ENCODE measurements at regions not wholly inside any gene's neighbourhood (a gene's known extent, or its start where the extent isn't known, plus 50 kb on each side); places are given as distances from the start of the nearest gene placed in this dataset.
"Not testable (repeated sequence)": the region's sequence is repeated elsewhere in the genome, so short reads cannot be mapped to it uniquely, and the experiment has no call there.

GRCh38 chr6:48959251-48960060, 503.6 kb downstream of the MMUT start:
- Histone ChIP-seq H3K4me3 (ENCODE audit: low read length) (no peak overlapping the region), H3K27ac (ENCODE audit: low read length) (no peak overlapping the region), H3K27me3 (ENCODE audit: control insufficient read depth, insufficient read depth, low read length) (no peaks in the 10 kb centered on the region), H3K9me3 (ENCODE audit: control insufficient read depth, insufficient read depth, low read length) (no peaks in the 10 kb centered on the region), H3K36me3 (ENCODE audit: control insufficient read depth, insufficient read depth, low read length) (no peaks in the 10 kb centered on the region), H3K4me1 (ENCODE audit: control insufficient read depth, insufficient read depth, low read length) (no peaks in the 10 kb centered on the region)
- 87% methylated on average over 4 of the region's 6 CpGs for WGBS (ENCODE audit: insufficient coverage)
- ATAC-seq (no peak), DNase-seq (no peak)
- intact Hi-C loops (cut with micrococcal nuclease): no loop called here
- H3K9me3 Mint-ChIP-seq: peaks cover 14 to 17% of the 10 kb centered on the region in 2 donors
- TF ChIP-seq CTCF (IDR thresholded peaks at IDR 0.05): no peak
- H3K27me3 Mint-ChIP-seq (ENCODE audit: low read depth in 2 of 2): no peaks in the 10 kb centered on the region
- no peak overlapping the region for H3K27ac Mint-ChIP-seq
- H3K36me3 Mint-ChIP-seq: no peaks in the 10 kb centered on the region
- H3K4me3 Mint-ChIP-seq: no peak overlapping the region
- no peaks in the 10 kb centered on the region for H3K4me1 Mint-ChIP-seq

GRCh38 chr6:48957781-48958180, 505.3 kb downstream of the MMUT start:
- ATAC-seq: no peak
- no peaks in the 10 kb centered on the region for H3K27me3 ChIP-seq (ENCODE audit: control insufficient read depth, insufficient read depth, low read length)
- Mint-ChIP-seq H3K4me3 (no peak overlapping the region), H3K4me1 (no peaks in the 10 kb centered on the region), H3K27ac (no peak overlapping the region), H3K36me3 (peaks cover 6% of the 10 kb centered on the region), H3K27me3 (ENCODE audit: low read depth in 2 of 2) (no peaks in the 10 kb centered on the region), H3K9me3 (peaks cover 16 to 27% of the 10 kb centered on the region in 2 donors)
- no peak overlapping the region for H3K4me3 ChIP-seq (ENCODE audit: low read length)
- no peak for TF ChIP-seq CTCF (IDR thresholded peaks at IDR 0.05)
- H3K27ac ChIP-seq (ENCODE audit: low read length): no peak overlapping the region
- no peaks in the 10 kb centered on the region for H3K4me1 ChIP-seq (ENCODE audit: control insufficient read depth, insufficient read depth, low read length)
- no peak for DNase-seq
- intact Hi-C loops (cut with micrococcal nuclease): no loop called here
- H3K9me3 ChIP-seq (ENCODE audit: control insufficient read depth, insufficient read depth, low read length): no peaks in the 10 kb centered on the region
- H3K36me3 ChIP-seq (ENCODE audit: control insufficient read depth, insufficient read depth, low read length): no peaks in the 10 kb centered on the region
- WGBS (ENCODE audit: insufficient coverage): 83% methylated on average over 5 of the region's 5 CpGs

- peaks cover 17 to 23% of the 10 kb centered on the region in 2 donors for H3K9me3 Mint-ChIP-seq
- no peak for ATAC-seq
- H3K27ac Mint-ChIP-seq: no peak overlapping the region
- H3K4me1 Mint-ChIP-seq: no peaks in the 10 kb centered on the region
- H3K27me3 Mint-ChIP-seq (ENCODE audit: low read depth in 2 of 2): no peaks in the 10 kb centered on the region
- Histone ChIP-seq H3K4me1 (ENCODE audit: control insufficient read depth, insufficient read depth, low read length) (no peaks in the 10 kb centered on the region), H3K27me3 (ENCODE audit: control insufficient read depth, insufficient read depth, low read length) (no peaks in the 10 kb centered on the region), H3K36me3 (ENCODE audit: control insufficient read depth, insufficient read depth, low read length) (no peaks in the 10 kb centered on the region), H3K9me3 (ENCODE audit: control insufficient read depth, insufficient read depth, low read length) (peaks cover 2% of the 10 kb centered on the region), H3K27ac (ENCODE audit: low read length) (no peak overlapping the region), H3K4me3 (ENCODE audit: low read length) (no peak overlapping the region)
- H3K4me3 Mint-ChIP-seq: no peak overlapping the region
- intact Hi-C loops (cut with micrococcal nuclease): no loop called here
- TF ChIP-seq CTCF (IDR thresholded peaks at IDR 0.05): no peak
- DNase-seq: no peak
- 100% methylated on average over 2 of the region's 2 CpGs for WGBS (ENCODE audit: insufficient coverage)
- peaks cover 6% of the 10 kb centered on the region for H3K36me3 Mint-ChIP-seq
Observed at GRCh38 chr6:48951917-48952316, 511.1 kb downstream of the MMUT start.

GRCh38 chr6:48944276-48944675, 518.8 kb downstream of the MMUT start:
- H3K4me1 ChIP-seq (ENCODE audit: control insufficient read depth, insufficient read depth, low read length); H3K4me1 Mint-ChIP-seq; H3K36me3 ChIP-seq (ENCODE audit: control insufficient read depth, insufficient read depth, low read length); H3K9me3 ChIP-seq (ENCODE audit: control insufficient read depth, insufficient read depth, low read length); H3K27me3 ChIP-seq (ENCODE audit: control insufficient read depth, insufficient read depth, low read length); H3K27ac Mint-ChIP-seq; ATAC-seq; H3K4me3 Mint-ChIP-seq; intact Hi-C loops (cut with micrococcal nuclease); H3K27me3 Mint-ChIP-seq (ENCODE audit: low read depth in 2 of 2); H3K4me3 ChIP-seq (ENCODE audit: low read length); H3K36me3 Mint-ChIP-seq; H3K27ac ChIP-seq (ENCODE audit: low read length): not testable (repeated sequence)
- H3K9me3 Mint-ChIP-seq: peaks cover 3 to 16% of the 10 kb centered on the region in 2 donors
- 100% methylated on average over 1 of the region's 4 CpGs for WGBS (ENCODE audit: insufficient coverage)
- DNase-seq: peak in 1 of 2 donors; percentile 18

Measured in natural killer cell (primary cell).